ENCODE measurements at regions not wholly inside any gene's neighbourhood (a gene's known extent, or its start where the extent isn't known, plus 50 kb on each side); places are given as distances from the start of the nearest gene placed in this dataset.

DNA sequence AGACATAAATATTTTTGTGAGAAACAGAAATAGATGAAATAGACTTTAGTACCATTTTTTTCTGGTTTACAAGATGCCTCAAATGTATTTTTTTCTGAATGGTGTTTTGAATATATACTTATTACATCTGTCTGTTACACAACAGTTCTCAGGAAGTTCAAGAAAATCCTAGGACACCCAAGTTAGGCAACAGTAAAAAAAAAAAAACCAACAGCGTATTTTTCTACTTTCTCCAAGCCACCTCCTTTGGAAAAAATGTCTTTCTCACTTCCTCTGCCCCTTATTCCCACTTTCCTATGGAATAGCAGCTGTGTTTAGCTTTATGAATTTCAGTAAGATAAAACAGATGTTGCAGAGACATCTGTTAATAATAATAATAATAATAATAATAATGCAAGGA lies 489.6 kb upstream of the KLF12 start:
- no peak for TF ChIP-seq POLR2A (IDR thresholded peaks at IDR 0.05; ENCODE audit: low read length)
- no peak for TF ChIP-seq GATA1 (IDR thresholded peaks at IDR 0.05; ENCODE audit: low read depth, low read length)

Measured in erythroblast (primary cell).